HEK293 (cell line): ENCODE measurements at regions not wholly inside any gene's neighbourhood (a gene's known extent, or its start where the extent isn't known, plus 50 kb on each side); places are given as distances from the start of the nearest gene placed in this dataset.

ENCODE experiments used
- HOXA7 ChIP-seq: sonication (generic); formaldehyde crosslinking; IDR thresholded peaks from 2 replicates; pipeline ENCODE4 v1.8.1; 2022; ENCODE audit warnings: missing genetic modification reagents, borderline replicate concordance
- PBX3 ChIP-seq: sonication (generic); formaldehyde crosslinking; IDR thresholded peaks from 2 replicates; pipeline ENCODE4 v1.8.1; 2022; ENCODE audit warnings: mild to moderate bottlenecking, moderate library complexity, missing genetic modification reagents
- SP2 ChIP-seq: fragments of 450-650 bp; formaldehyde crosslinking; IDR thresholded peaks from 2 replicates; pipeline ENCODE4 v1.5.1; 2016; ENCODE audit warnings: missing biosample characterization, missing genetic modification characterization
- ZNF121 ChIP-seq: fragments of 450-650 bp; formaldehyde crosslinking; IDR thresholded peaks from 2 replicates; pipeline ENCODE4 v1.5.1; 2016; ENCODE audit warnings: missing biosample characterization, missing genetic modification characterization
- ZNF24 ChIP-seq: fragments of 450-650 bp; formaldehyde crosslinking; IDR thresholded peaks from 2 replicates; pipeline ENCODE4 v1.5.1; 2016; ENCODE audit warnings: missing biosample characterization, missing genetic modification characterization
- ZNF366 ChIP-seq: fragments of 450-650 bp; formaldehyde crosslinking; conservative IDR thresholded peaks from 2 replicates; pipeline ENCODE4 v1.5.1; 2016; ENCODE audit warnings: missing biosample characterization, missing genetic modification characterization
- ZNF830 ChIP-seq: fragments of 450-650 bp; IDR thresholded peaks from 2 replicates; pipeline ENCODE4 v1.5.0; 2018; ENCODE audit warnings: missing biosample characterization, missing genetic modification characterization, low read depth, mild to moderate bottlenecking, moderate library complexity
- ZSCAN4 ChIP-seq: fragments of 450-650 bp; formaldehyde crosslinking; IDR thresholded peaks from 2 replicates; pipeline ENCODE4 v1.5.1; 2017; ENCODE audit warnings: missing biosample characterization, missing genetic modification characterization

- TF ChIP-seq SP2 (tag by site-specific recombination) (no peak), ZNF121 (no peak), HOXA7 (CRISPR knock-in tag) (no peak), ZNF24 (tag by site-specific recombination) (no peak), PBX3 (CRISPR knock-in tag) (no peak), ZSCAN4 (tag by site-specific recombination) (no peak), ZNF366 (tag by site-specific recombination) (no peak), ZNF830 (tag by site-specific recombination) (no peak)
These were observed 89.1 kb upstream of the FIBIN start for GRCh38 chr11:26904801-26905200.
